ENCODE measurements at regions not wholly inside any gene's neighbourhood (a gene's known extent, or its start where the extent isn't known, plus 50 kb on each side); places are given as distances from the start of the nearest gene placed in this dataset.

DNA sequence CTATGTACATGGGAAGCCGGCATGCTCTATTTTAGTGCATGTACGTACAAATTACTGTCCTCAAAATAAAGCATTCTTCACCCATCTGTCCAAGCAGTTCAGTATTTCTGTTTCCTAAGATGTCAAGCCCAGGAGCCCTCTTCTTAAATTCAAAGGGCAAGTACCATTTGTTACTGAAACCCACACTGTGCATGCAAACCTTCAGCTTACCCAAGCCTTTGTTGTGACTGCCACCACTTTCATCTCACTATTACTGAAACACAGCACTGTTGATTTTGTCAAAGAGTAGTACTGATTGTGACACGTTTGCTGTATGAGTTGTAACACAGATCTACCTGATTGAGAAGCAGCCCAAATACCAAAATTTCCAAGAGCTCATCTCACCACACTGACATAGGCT is 390.4 kb upstream of the IZUMO3 start:
- TF ChIP-seq, protein P1, sequence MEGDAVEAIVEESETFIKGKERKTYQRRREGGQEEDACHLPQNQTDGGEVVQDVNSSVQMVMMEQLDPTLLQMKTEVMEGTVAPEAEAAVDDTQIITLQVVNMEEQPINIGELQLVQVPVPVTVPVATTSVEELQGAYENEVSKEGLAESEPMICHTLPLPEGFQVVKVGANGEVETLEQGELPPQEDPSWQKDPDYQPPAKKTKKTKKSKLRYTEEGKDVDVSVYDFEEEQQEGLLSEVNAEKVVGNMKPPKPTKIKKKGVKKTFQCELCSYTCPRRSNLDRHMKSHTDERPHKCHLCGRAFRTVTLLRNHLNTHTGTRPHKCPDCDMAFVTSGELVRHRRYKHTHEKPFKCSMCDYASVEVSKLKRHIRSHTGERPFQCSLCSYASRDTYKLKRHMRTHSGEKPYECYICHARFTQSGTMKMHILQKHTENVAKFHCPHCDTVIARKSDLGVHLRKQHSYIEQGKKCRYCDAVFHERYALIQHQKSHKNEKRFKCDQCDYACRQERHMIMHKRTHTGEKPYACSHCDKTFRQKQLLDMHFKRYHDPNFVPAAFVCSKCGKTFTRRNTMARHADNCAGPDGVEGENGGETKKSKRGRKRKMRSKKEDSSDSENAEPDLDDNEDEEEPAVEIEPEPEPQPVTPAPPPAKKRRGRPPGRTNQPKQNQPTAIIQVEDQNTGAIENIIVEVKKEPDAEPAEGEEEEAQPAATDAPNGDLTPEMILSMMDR (conservative IDR thresholded peaks at IDR 0.05), result no peak
- TF ChIP-seq ZFX (IDR thresholded peaks at IDR 0.05), result no peak

Data from C4-2B (cell line).